ENCODE measurements at regions not wholly inside any gene's neighbourhood (a gene's known extent, or its start where the extent isn't known, plus 50 kb on each side); places are given as distances from the start of the nearest gene placed in this dataset.
"Not testable (repeated sequence)": the region's sequence is repeated elsewhere in the genome, so short reads cannot be mapped to it uniquely, and the experiment has no call there.

- not testable (repeated sequence) for DNase-seq (ENCODE audit: low read depth in 2 of 2)
Observed at GRCh38 chr10:46095943-46096342, 49.9 kb upstream of the MSMB start.

- no peak for DNase-seq (ENCODE audit: low read depth in 2 of 2)
Observed at GRCh38 chr10:46096446-46096845, 50.4 kb upstream of the MSMB start.

- DNase-seq (ENCODE audit: low read depth in 2 of 2), result no peak
Observed at GRCh38 chr10:46096909-46097575, 51.0 kb upstream of the MSMB start.

GRCh38 chr10:46097576-46098317, 51.7 kb upstream of the MSMB start:
- DNase-seq (ENCODE audit: low read depth in 2 of 2), result no peak

- DNase-seq (ENCODE audit: low read depth in 2 of 2), result no peak
Observed at GRCh38 chr10:46098386-46098785, 52.3 kb upstream of the MSMB start.

- not testable (repeated sequence) for DNase-seq (ENCODE audit: low read depth in 2 of 2)
Observed at GRCh38 chr10:46098925-46099324, 52.9 kb upstream of the MSMB start.

- no peak for DNase-seq (ENCODE audit: low read depth in 2 of 2)
Observed at GRCh38 chr10:46104071-46104585, 58.1 kb upstream of the MSMB start.

- not testable (repeated sequence) for DNase-seq (ENCODE audit: low read depth in 2 of 2)
Observed at GRCh38 chr10:46105416-46105815, 59.3 kb upstream of the MSMB start.

GRCh38 chr10:46105856-46106409, 59.9 kb upstream of the MSMB start:
- DNase-seq (ENCODE audit: low read depth in 2 of 2), result not testable (repeated sequence)

- peak in 1 of 2 donors; percentile 36 for DNase-seq (ENCODE audit: low read depth in 2 of 2)
Observed at GRCh38 chr10:46106410-46107255, 60.6 kb upstream of the MSMB start.

- DNase-seq (ENCODE audit: low read depth in 2 of 2), result not testable (repeated sequence)
Observed at GRCh38 chr10:46108158-46108499, 62.1 kb upstream of the MSMB start.

GRCh38 chr10:46154271-46154670, 108.2 kb upstream of the MSMB start:
- not testable (repeated sequence) for DNase-seq (ENCODE audit: low read depth in 2 of 2)

GRCh38 chr10:46154683-46155082, 108.6 kb upstream of the MSMB start:
- DNase-seq (ENCODE audit: low read depth in 2 of 2), result not testable (repeated sequence)

- not testable (repeated sequence) for DNase-seq (ENCODE audit: low read depth in 2 of 2)
Observed at GRCh38 chr10:46156866-46157265, 110.8 kb upstream of the MSMB start.

- DNase-seq (ENCODE audit: low read depth in 2 of 2), result no peak
Observed at GRCh38 chr10:46169736-46170135, 117.1 kb upstream of the ANTXRL start.

- no peak for DNase-seq (ENCODE audit: low read depth in 2 of 2)
Observed at GRCh38 chr10:46170789-46171188, 116.0 kb upstream of the ANTXRL start.

GRCh38 chr10:46171661-46172060, 115.1 kb upstream of the ANTXRL start:
- DNase-seq (ENCODE audit: low read depth in 2 of 2), result no peak

GRCh38 chr10:46175296-46175695, 111.5 kb upstream of the ANTXRL start:
- DNase-seq (ENCODE audit: low read depth in 2 of 2), result no peak

- DNase-seq (ENCODE audit: low read depth in 2 of 2), result no peak
Observed at GRCh38 chr10:46175831-46176230, 111.0 kb upstream of the ANTXRL start.

- not testable (repeated sequence) for DNase-seq (ENCODE audit: low read depth in 2 of 2)
Observed at GRCh38 chr10:46187431-46187830, 99.4 kb upstream of the ANTXRL start.

- DNase-seq (ENCODE audit: low read depth in 2 of 2), result no peak
Observed at GRCh38 chr10:46197050-46197449, 89.7 kb upstream of the ANTXRL start.

GRCh38 chr10:46198516-46198915, 88.3 kb upstream of the ANTXRL start:
- DNase-seq (ENCODE audit: low read depth in 2 of 2), result no peak
